Astrocyte of the spinal cord (primary cell): ENCODE measurements at regions not wholly inside any gene's neighbourhood (a gene's known extent, or its start where the extent isn't known, plus 50 kb on each side); places are given as distances from the start of the nearest gene placed in this dataset.
"Not testable (repeated sequence)": the region's sequence is repeated elsewhere in the genome, so short reads cannot be mapped to it uniquely, and the experiment has no call there.

Experiments used
- DNase-seq: peaks from one replicate; pipeline ENCODE4 v3.0.0; 2011; ENCODE audit warnings: low read depth, low spot score
- H3K4me3 ChIP-seq: 2 replicates; pipeline ENCODE4 v1.5.1; 2011; ENCODE audit warnings: low read depth, mild to moderate bottlenecking, low read length, moderate library complexity
- in situ Hi-C: cut with HindIII; loops from 2 replicates; pipeline ENCODE4 v1.10.0; 2017; ENCODE audit warnings: low sequenced_read_pairs
- TF ChIP-seq, protein P1 (sequence below): IDR thresholded peaks from 2 replicates; pipeline ENCODE4 v1.5.1; 2012; ENCODE audit warnings: low read depth, mild to moderate bottlenecking, low read length, inconsistent platforms

DNA sequence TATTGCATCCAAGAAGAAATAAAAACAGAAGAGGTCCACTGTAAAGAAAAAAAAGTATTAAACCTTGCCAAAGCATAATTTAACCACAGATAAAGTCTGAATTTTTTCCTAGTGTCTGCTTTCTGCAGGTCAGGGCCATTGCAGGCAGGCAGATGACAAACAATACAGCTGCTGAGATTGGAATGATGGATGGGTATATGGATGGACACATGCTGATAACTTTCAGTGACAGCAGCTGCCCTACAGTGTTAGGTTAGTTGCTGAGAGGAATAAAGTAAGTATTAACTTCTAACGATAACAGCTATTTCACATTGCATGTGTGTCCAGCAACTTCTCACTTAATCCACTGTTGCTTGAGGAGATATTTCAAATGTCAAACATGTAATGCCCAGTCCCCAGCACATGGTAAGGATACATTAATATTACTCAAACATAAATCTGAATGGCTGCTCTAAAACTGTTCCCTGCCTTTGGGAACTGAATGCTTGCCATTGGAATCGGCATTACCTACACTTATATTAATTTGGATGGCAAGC, 515.3 kb downstream of the RMST start:
- H3K4me3 ChIP-seq = no peak overlapping the region
- TF ChIP-seq, protein P1, sequence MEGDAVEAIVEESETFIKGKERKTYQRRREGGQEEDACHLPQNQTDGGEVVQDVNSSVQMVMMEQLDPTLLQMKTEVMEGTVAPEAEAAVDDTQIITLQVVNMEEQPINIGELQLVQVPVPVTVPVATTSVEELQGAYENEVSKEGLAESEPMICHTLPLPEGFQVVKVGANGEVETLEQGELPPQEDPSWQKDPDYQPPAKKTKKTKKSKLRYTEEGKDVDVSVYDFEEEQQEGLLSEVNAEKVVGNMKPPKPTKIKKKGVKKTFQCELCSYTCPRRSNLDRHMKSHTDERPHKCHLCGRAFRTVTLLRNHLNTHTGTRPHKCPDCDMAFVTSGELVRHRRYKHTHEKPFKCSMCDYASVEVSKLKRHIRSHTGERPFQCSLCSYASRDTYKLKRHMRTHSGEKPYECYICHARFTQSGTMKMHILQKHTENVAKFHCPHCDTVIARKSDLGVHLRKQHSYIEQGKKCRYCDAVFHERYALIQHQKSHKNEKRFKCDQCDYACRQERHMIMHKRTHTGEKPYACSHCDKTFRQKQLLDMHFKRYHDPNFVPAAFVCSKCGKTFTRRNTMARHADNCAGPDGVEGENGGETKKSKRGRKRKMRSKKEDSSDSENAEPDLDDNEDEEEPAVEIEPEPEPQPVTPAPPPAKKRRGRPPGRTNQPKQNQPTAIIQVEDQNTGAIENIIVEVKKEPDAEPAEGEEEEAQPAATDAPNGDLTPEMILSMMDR = no peak
- no peak for DNase-seq
- in situ Hi-C loops = no loop called here

DNA sequence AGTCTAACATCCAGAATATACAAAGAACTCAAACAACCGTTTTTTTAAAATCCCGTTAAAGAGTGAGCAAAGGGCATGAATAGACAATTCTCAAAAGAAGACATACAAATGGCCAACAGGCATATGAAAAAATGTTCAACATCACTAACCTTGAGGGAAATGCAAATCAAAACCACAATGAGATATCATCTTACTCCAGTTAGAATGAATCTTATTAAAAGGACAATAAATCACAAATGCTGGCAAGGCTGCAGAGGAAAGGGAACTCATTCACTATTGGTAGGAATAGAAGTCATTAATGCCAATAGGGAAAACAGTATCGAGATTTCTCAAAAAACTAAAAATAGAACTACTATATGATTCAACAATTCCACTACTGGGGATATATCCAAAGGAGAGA, 520.1 kb downstream of the RMST start:
- H3K4me3 ChIP-seq = no peak overlapping the region
- no peak for DNase-seq
- in situ Hi-C loops = no loop called here
- TF ChIP-seq, protein P1 = no peak

DNA sequence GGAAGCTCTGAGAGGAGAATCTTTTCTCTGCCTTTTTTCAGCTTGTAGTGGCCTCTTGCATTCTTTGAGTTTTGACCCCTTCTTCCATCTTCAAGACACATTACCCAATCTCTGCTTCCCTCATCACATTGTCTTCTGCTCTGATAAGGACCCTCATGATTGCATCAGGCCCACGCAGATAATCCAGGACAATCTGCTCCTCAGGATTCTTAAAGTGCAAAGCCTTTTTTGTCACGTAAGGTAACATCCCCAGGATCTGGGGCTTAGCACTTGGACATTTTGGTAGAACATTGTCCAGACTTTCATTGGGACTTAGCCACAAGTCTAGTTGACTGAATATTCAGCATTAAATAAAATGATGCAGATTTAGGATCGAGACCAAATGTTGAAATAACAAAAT, 521.2 kb downstream of the RMST start:
- no peak overlapping the region for H3K4me3 ChIP-seq
- in situ Hi-C loops = no loop called here
- TF ChIP-seq, protein P1 = no peak
- DNase-seq = no peak

DNA sequence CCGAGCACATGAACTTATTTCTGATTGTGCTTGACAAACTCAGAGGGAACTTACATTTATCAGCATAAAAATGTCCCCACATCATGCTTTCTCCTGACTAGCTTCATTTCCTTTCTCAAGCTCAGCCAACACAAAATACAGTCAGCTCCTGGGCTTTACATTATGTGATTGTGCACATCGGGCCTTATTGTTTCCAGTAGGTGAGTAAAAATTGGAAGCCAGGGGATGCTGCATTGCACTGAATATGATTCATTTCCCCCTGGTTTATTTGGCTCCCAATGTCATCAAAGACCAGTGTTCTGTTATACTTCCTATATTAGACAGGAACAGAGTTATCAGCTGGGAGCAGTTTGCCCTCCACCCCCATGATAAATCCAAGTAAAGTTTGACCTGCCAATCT, 521.8 kb downstream of the RMST start:
- in situ Hi-C loops = no loop called here
- no peak for DNase-seq
- no peak overlapping the region for H3K4me3 ChIP-seq
- TF ChIP-seq, protein P1 = no peak

DNA sequence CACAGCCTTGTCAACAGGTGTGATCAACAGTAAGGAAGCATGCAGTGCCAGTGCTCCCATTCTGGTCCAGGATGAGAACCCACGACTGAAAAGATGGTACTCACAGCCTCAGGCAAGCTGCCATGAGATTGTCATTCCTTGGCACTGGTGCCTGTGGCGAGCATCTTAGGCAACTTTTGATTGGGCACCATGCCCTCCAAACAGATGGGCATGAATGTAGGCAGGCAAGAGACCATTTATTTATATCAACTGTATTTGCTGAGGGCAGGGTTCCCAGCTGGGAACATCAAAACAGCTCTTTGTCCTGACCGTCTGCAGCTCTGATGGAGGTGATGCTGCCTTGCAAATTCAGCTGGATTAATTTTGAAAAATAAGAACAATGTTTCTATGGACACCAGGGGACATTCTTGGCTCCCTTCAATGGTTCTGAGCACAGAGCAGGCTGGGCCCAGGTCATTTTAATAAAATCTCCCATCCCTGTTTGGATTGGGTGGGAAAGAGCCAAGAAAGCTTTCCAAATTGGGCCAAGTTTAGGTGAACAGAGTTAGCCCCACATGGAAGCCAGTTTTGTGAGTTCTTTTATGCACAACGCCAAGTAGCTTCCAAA, 522.5 kb downstream of the RMST start:
- no peak for DNase-seq
- H3K4me3 ChIP-seq = no peak overlapping the region
- TF ChIP-seq, protein P1 = no peak
- in situ Hi-C loops = no loop called here

DNA sequence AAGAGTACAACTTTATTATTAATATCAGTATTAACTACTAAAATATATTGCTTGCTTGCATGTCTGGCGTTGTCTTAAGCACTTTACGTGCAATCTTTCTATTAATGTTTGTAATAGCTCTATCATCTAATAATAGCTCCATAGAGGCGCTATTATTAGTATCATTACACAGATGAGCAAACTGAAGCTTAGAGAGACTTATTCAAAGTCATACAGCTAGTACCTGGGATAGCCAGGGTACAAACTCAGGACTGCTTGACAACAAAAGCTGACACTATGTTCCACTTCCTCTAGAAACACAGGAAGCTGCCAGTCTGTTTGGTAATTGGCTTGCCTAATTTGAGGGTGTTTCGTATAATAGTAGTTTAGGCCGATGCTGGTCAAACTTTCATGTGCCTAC, 523.2 kb downstream of the RMST start:
- in situ Hi-C loops = no loop called here

DNA sequence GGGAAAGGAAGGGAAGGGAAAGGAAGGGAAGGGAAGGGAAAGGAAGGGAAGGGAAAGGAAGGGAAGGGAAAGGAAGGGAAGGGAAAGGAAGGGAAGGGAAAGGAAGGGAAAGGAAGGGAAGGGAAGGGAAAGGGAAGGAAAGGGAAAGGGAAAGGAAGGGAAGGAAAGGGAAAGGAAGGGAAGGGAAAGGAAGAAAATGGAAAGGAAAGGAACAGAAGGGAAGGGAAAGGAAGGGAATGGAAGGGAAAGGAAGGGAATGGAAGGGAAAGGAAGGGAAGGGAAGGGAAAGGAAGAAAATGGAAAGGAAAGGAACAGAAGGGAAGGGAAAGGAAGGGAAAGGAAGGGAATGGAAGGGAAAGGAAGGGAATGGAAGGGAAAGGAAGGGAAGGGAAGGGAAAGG, 526.0 kb downstream of the RMST start:
- H3K4me3 ChIP-seq, in situ Hi-C loops, DNase-seq: not testable (repeated sequence)

More for the DNA sequence above, 523.2 kb downstream of the RMST start:
- DNase-seq = no peak
- TF ChIP-seq, protein P1 = no peak
- H3K4me3 ChIP-seq = no peak overlapping the region
